ENCODE measurements at regions not wholly inside any gene's neighbourhood (a gene's known extent, or its start where the extent isn't known, plus 50 kb on each side); places are given as distances from the start of the nearest gene placed in this dataset.

GRCh38 chr2:116061023-116061422 lies 1618.6 kb downstream of the DPP10 start:
- Histone ChIP-seq H3K79me2 (ENCODE audit: insufficient read depth, low read length) (no peaks in the 10 kb centered on the region), H3K36me3 (replicated peaks in 1 of 2; ENCODE audit: control insufficient read depth in 1 of 2, insufficient read depth in 2 of 2, low read length in 2 of 2) (no peaks in the 10 kb centered on the region), H3K4me3 (replicated peaks in 1 of 3; ENCODE audit: low read depth in 2 of 3, low read length in 3 of 3) (no peak overlapping the region), H3K4me1 (ENCODE audit: control insufficient read depth in 1 of 2, insufficient read depth in 2 of 2, low read length in 2 of 2) (no peaks in the 10 kb centered on the region), H3K9ac (ENCODE audit: insufficient read depth, low read length, poor library complexity, severe bottlenecking) (no peak overlapping the region), H3K4me2 (replicated peaks; ENCODE audit: extremely low read depth, low read length, poor library complexity, severe bottlenecking) (no peak overlapping the region), H4K20me1 (ENCODE audit: insufficient read depth, low read length) (no peaks in the 10 kb centered on the region), H2AFZ (ENCODE audit: insufficient read depth, low read depth, low read length, poor library complexity, severe bottlenecking) (no peak overlapping the region), H3K27ac (ENCODE audit: low read depth in 1 of 2, low read length in 2 of 2) (no peak overlapping the region), H3K27me3 (ENCODE audit: control insufficient read depth in 2 of 2, insufficient read depth in 2 of 2, low read length in 2 of 2) (no peaks in the 10 kb centered on the region), H3K9me3 (replicated peaks in 1 of 2; ENCODE audit: control insufficient read depth in 1 of 2, insufficient read depth in 1 of 2, low read length in 2 of 2) (peaks cover 4 to 9% of the 10 kb centered on the region in 2 donors)
- TF ChIP-seq CTCF (IDR thresholded peaks at IDR 0.05): no peak
- intact Hi-C loops (cut with micrococcal nuclease): no loop called here
- Mint-ChIP-seq H3K27ac (no peak overlapping the region), H3K4me3 (no peak overlapping the region), H3K9me3 (peaks cover 0 to 5% (median 2%) of the 10 kb centered on the region in 7 donors), H3K36me3 (no peaks in the 10 kb centered on the region), H3K4me1 (no peaks in the 10 kb centered on the region), H3K27me3 (ENCODE audit: low read depth in 3 of 3) (no peaks in the 10 kb centered on the region)
- WGBS (ENCODE audit: insufficient coverage): 63% methylated on average over 4 of the region's 5 CpGs
- no peak for DNase-seq

- H3K36me3 Mint-ChIP-seq: no peaks in the 10 kb centered on the region
- Histone ChIP-seq H2AFZ (ENCODE audit: insufficient read depth, low read depth, low read length, poor library complexity, severe bottlenecking) (no peak overlapping the region), H3K27ac (ENCODE audit: low read depth in 1 of 2, low read length in 2 of 2) (no peak overlapping the region), H3K79me2 (ENCODE audit: insufficient read depth, low read length) (no peaks in the 10 kb centered on the region), H3K27me3 (ENCODE audit: control insufficient read depth in 2 of 2, insufficient read depth in 2 of 2, low read length in 2 of 2) (no peaks in the 10 kb centered on the region), H3K4me1 (ENCODE audit: control insufficient read depth in 1 of 2, insufficient read depth in 2 of 2, low read length in 2 of 2) (no peaks in the 10 kb centered on the region), H3K4me2 (replicated peaks; ENCODE audit: extremely low read depth, low read length, poor library complexity, severe bottlenecking) (no peak overlapping the region), H3K4me3 (replicated peaks in 1 of 3; ENCODE audit: low read depth in 2 of 3, low read length in 3 of 3) (no peak overlapping the region), H3K36me3 (replicated peaks in 1 of 2; ENCODE audit: control insufficient read depth in 1 of 2, insufficient read depth in 2 of 2, low read length in 2 of 2) (no peaks in the 10 kb centered on the region), H3K9ac (ENCODE audit: insufficient read depth, low read length, poor library complexity, severe bottlenecking) (no peak overlapping the region), H4K20me1 (ENCODE audit: insufficient read depth, low read length) (no peaks in the 10 kb centered on the region), H3K9me3 (replicated peaks in 1 of 2; ENCODE audit: control insufficient read depth in 1 of 2, insufficient read depth in 1 of 2, low read length in 2 of 2) (no peaks in the 10 kb centered on the region)
- H3K9me3 Mint-ChIP-seq: peaks cover 0 to 9% (median 2%) of the 10 kb centered on the region in 7 donors
- no peak overlapping the region for H3K4me3 Mint-ChIP-seq
- WGBS (ENCODE audit: insufficient coverage): no CpG with 5 or more reads among the region's 2 CpGs
- TF ChIP-seq CTCF (IDR thresholded peaks at IDR 0.05): no peak
- no peak overlapping the region for H3K27ac Mint-ChIP-seq
- H3K27me3 Mint-ChIP-seq (ENCODE audit: low read depth in 3 of 3): no peaks in the 10 kb centered on the region
- H3K4me1 Mint-ChIP-seq: no peaks in the 10 kb centered on the region
- no peak for DNase-seq
- intact Hi-C loops (cut with micrococcal nuclease): no loop called here
These were observed 1631.3 kb downstream of the DPP10 start for GRCh38 chr2:116073731-116074130.
